Activated CD4-positive, alpha-beta T cell treated with anti-CD3 and anti-CD28 coated beads, Interleukin-2, amount 10 ng/mL, durations not matched to agents 7 days and 5 days (primary cell): ENCODE measurements at regions not wholly inside any gene's neighbourhood (a gene's known extent, or its start where the extent isn't known, plus 50 kb on each side); places are given as distances from the start of the nearest gene placed in this dataset.
"Not testable (repeated sequence)": the region's sequence is repeated elsewhere in the genome, so short reads cannot be mapped to it uniquely, and the experiment has no call there.

Source experiments
- CTCF ChIA-PET: fragments of 350-600 bp; sonication (Branson Sonifier 250); formaldehyde crosslinking; loops from one replicate; lab custom pipeline; 2021; ENCODE audit warnings: antibody characterized with exemption; lab: Charles Lee
- POLR2A ChIA-PET: fragments of 350-600 bp; sonication (Branson Sonifier 250); formaldehyde crosslinking; loops from one replicate; lab custom pipeline; 2021; ENCODE audit warnings: antibody characterized with exemption; lab: Charles Lee
- DNase-seq: peaks from one replicate; pipeline ENCODE4 v3.0.0-alpha.2; 2020
- H3K27ac Mint-ChIP-seq: one replicate; pipeline ENCODE4 v1.8.0; 2021; ENCODE audit warnings: mild to moderate bottlenecking, moderate library complexity, mixed read lengths
- H3K27me3 Mint-ChIP-seq: one replicate; pipeline ENCODE4 v1.8.0; 2021; ENCODE audit warnings: mixed read lengths
- H3K36me3 Mint-ChIP-seq: one replicate; pipeline ENCODE4 v1.8.0; 2021; ENCODE audit warnings: low read depth, mixed read lengths
- H3K4me1 Mint-ChIP-seq: one replicate; pipeline ENCODE4 v1.8.0; 2021; ENCODE audit warnings: mixed read lengths
- H3K4me3 Mint-ChIP-seq: one replicate; pipeline ENCODE4 v1.8.0; 2021; ENCODE audit warnings: mild to moderate bottlenecking, moderate library complexity, mixed read lengths
- H3K9me3 Mint-ChIP-seq: one replicate; pipeline ENCODE4 v1.8.0; 2021; ENCODE audit warnings: mixed read lengths

- POLR2A ChIA-PET = no interaction called here
- Mint-ChIP-seq H3K4me1 (no peaks in the 10 kb centered on the region), H3K4me3 (no peak overlapping the region), H3K27me3 (no peaks in the 10 kb centered on the region), H3K9me3 (peaks cover 18% of the 10 kb centered on the region), H3K36me3 (no peaks in the 10 kb centered on the region), H3K27ac (no peak overlapping the region)
- no peak for DNase-seq
- CTCF ChIA-PET = no interaction called here
Measured at GRCh38 chr15:25249236-25250010, 189.4 kb downstream of the UBE3A start.

- POLR2A ChIA-PET = no interaction called here
- DNase-seq = no peak
- H3K27me3 Mint-ChIP-seq = no peaks in the 10 kb centered on the region
- no peak overlapping the region for H3K4me3 Mint-ChIP-seq
- H3K36me3 Mint-ChIP-seq = no peaks in the 10 kb centered on the region
- H3K4me1 Mint-ChIP-seq = no peaks in the 10 kb centered on the region
- H3K9me3 Mint-ChIP-seq = peaks cover 19% of the 10 kb centered on the region
- CTCF ChIA-PET = no interaction called here
- no peak overlapping the region for H3K27ac Mint-ChIP-seq
Measured at GRCh38 chr15:25250011-25250596, 188.7 kb downstream of the UBE3A start.

- ChIA-PET CTCF (no interaction called here), POLR2A (no interaction called here)
- Mint-ChIP-seq H3K27ac (no peak overlapping the region), H3K36me3 (no peaks in the 10 kb centered on the region), H3K4me1 (no peaks in the 10 kb centered on the region), H3K4me3 (no peak overlapping the region), H3K27me3 (no peaks in the 10 kb centered on the region), H3K9me3 (peaks cover 18% of the 10 kb centered on the region)
- no peak for DNase-seq
Measured at GRCh38 chr15:25250906-25251622, 187.8 kb downstream of the UBE3A start.

DNA sequence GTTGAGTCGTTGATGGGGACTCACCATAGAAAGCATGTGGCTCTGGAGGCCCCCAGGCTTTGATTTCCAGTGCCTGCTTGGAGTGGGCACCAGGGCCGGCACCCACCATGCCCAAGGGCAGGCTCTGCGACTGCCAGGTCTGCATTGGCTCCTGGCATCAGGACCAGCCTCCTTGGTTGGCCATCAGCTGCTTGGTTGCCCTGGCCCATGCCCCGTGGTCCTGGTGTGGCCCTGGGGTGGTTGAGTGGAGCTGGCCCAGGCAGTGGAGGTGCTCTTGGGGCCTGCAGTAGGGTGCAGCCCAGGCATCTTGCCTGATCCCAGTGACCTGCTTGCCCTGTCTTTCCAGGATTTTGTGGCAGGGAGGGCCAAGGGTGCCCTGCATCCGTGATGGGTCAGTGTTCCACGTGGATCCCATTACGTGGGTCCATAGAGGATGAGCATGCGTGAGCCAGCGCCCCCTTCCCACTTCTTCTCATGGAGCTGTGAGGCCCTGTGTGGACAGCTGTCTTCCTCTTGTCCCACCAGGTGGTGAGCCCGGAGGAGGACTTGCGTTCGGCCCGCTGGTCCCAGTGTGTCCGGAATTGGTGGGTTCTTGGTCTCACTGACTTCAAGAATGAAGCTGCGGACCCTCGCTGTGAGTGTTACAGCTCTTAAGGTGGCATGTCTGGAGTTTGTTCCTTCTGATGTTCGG is 187.0 kb downstream of the UBE3A start:
- Mint-ChIP-seq H3K27me3 (no peaks in the 10 kb centered on the region), H3K4me1 (no peaks in the 10 kb centered on the region), H3K27ac (no peak overlapping the region), H3K36me3 (no peaks in the 10 kb centered on the region), H3K4me3 (no peak overlapping the region), H3K9me3 (peaks cover 13% of the 10 kb centered on the region)
- ChIA-PET POLR2A (no interaction called here), CTCF (no interaction called here)
- DNase-seq = no peak

DNA sequence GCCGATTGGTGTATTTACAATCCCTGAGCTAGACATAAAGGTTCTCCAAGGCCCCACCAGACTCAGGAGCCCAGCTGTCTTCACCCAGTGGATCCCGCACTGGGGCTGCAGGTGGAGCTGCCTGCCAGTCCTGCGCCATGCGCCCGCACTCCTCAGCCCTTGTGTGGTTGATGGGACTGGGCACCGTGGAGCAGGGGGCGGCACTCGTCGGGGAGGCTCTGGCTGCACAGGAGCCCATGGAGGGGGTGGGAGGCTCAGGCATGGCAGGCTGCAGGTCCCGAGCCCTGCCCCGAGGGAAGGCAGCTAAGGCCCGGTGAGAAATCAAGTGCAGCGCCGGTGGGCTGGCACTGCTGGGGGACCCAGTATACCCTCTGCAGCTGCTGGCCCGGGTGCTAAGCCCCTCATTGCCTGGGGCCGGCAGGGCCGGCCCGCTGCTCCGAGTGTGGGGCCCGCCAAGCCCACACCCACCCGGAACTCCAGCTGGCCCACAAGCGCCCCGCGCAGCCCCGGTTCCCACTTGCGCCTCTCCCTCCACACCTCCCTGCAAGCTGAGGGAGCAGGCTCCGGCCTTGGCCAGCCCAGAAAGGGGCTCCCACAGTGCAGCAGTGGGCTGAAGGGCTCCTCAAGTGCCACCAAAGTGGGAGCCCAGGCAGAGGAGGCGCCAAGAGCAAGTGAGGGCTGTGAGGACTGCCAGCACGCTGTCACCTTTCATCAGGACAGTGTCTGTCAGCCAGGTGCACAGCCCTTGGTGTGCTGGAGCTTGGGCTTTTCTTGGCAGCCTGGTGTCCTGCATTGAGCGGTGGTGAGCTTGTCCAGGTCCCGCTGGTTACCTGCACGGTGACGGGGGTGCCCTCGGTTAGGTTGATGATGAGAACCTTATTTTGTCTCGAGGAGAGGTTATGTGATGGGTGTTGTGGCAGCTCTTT is 185.5 kb downstream of the UBE3A start:
- H3K27me3 Mint-ChIP-seq, POLR2A ChIA-PET, CTCF ChIA-PET, DNase-seq, H3K4me1 Mint-ChIP-seq, H3K27ac Mint-ChIP-seq, H3K4me3 Mint-ChIP-seq, H3K36me3 Mint-ChIP-seq: not testable (repeated sequence)
- H3K9me3 Mint-ChIP-seq = peaks cover 11% of the 10 kb centered on the region

DNA sequence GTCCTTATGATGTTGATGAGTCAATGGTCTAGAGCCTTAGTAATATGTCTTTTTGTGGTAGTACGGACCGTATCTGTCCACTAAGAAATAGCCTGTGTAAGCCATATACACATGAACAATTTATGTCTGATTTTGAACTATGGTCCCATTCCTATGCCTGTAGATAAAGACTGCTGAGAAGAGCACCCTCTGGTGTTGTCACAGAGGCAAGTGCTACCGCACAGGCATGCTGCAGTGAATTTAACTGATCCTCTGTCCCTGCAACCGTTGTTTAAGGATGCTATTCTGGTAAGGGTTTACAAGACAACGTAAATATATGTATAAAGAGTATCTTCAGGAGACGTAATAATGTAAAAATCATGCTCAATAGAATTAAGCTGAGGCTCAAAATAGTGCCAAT is 170.7 kb downstream of the UBE3A start:
- DNase-seq = no peak
- H3K4me1 Mint-ChIP-seq = no peaks in the 10 kb centered on the region
- H3K36me3 Mint-ChIP-seq = no peaks in the 10 kb centered on the region
- ChIA-PET POLR2A (no interaction called here), CTCF (no interaction called here)
- no peaks in the 10 kb centered on the region for H3K27me3 Mint-ChIP-seq
- no peak overlapping the region for H3K4me3 Mint-ChIP-seq
- peaks cover 2% of the 10 kb centered on the region for H3K9me3 Mint-ChIP-seq
- no peak overlapping the region for H3K27ac Mint-ChIP-seq
